OCI-LY7 (cell line): ENCODE measurements at regions not wholly inside any gene's neighbourhood (a gene's known extent, or its start where the extent isn't known, plus 50 kb on each side); places are given as distances from the start of the nearest gene placed in this dataset.

ENCODE experiments used
- BruUV-seq: library from RNA; stranded (reverse); fragments of 400-500 nt; replicated peaks from 2 replicates; lab custom pipeline; 2021; lab: Mats Ljungman, UMichigan
- CTCF ChIA-PET: fragments of 300-600 bp; sonication (Branson Sonifier 250); formaldehyde crosslinking; loops from one replicate; lab custom pipeline; 2022; ENCODE audit warnings: antibody characterized with exemption; ENCODE audit not compliant: unreplicated experiment; lab: Charles Lee
- POLR2A ChIA-PET: fragments of 300-600 bp; sonication (Branson Sonifier 250); formaldehyde crosslinking; loops from one replicate; lab custom pipeline; 2022; ENCODE audit warnings: antibody characterized with exemption; lab: Charles Lee
- DNase-seq: peaks from one replicate; pipeline ENCODE4 v3.0.0-alpha.2; 2015; ENCODE audit warnings: low spot score
- H2AFZ ChIP-seq: fragments of 200-600 bp; sonication (generic), shearing (Covaris generic); 2 replicates; pipeline ENCODE4 v1.6.1; 2014; ENCODE audit warnings: mild to moderate bottlenecking, antibody characterized with exemption, low read length, moderate library complexity
- H3K27ac ChIP-seq: fragments of 200-600 bp; sonication (generic); 2 replicates; pipeline ENCODE4 v1.5.1; 2014; ENCODE audit warnings: mixed run types, low read depth, mild to moderate bottlenecking, moderate library complexity, low read length, inconsistent platforms; ENCODE audit not compliant: poor library complexity, severe bottlenecking
- H3K36me3 ChIP-seq: fragments of 200-600 bp; sonication (generic); 2 replicates; pipeline ENCODE4 v1.6.1; 2014; ENCODE audit warnings: mild to moderate bottlenecking, antibody characterized with exemption, low read length, moderate library complexity, mixed read lengths; ENCODE audit not compliant: insufficient read depth
- H3K4me1 ChIP-seq: fragments of 200-600 bp; sonication (generic); 2 replicates; pipeline ENCODE4 v1.5.1; 2014; ENCODE audit warnings: mild to moderate bottlenecking, low read length; ENCODE audit not compliant: insufficient read depth, poor library complexity, severe bottlenecking
- H3K4me2 ChIP-seq: fragments of 200-600 bp; sonication (generic); 2 replicates; pipeline ENCODE4 v1.6.1; 2014; ENCODE audit warnings: mild to moderate bottlenecking, low read length
- H3K4me3 ChIP-seq: fragments of 200-600 bp; sonication (generic); 2 replicates; pipeline ENCODE4 v1.5.1; 2014; ENCODE audit warnings: mild to moderate bottlenecking, low read depth, low read length; ENCODE audit not compliant: poor library complexity, severe bottlenecking
- H3K79me2 ChIP-seq: fragments of 200-600 bp; sonication (generic); 2 replicates; pipeline ENCODE4 v1.6.1; 2016; ENCODE audit warnings: low read depth, mild to moderate bottlenecking, low read length, moderate library complexity, mixed read lengths; ENCODE audit not compliant: insufficient read depth
- H3K9me2 ChIP-seq: fragments of 200-600 bp; sonication (generic); 2 replicates; pipeline ENCODE4 v1.6.1; 2016; ENCODE audit warnings: mild to moderate bottlenecking, low read length, mixed read lengths; ENCODE audit not compliant: insufficient read depth
- H3K9me3 ChIP-seq: fragments of 200-600 bp; sonication (generic); 2 replicates; pipeline ENCODE4 v1.6.1; 2014; ENCODE audit warnings: mild to moderate bottlenecking, mixed run types, low read length, mixed read lengths
- H4K20me1 ChIP-seq: fragments of 200-600 bp; sonication (generic); 2 replicates; pipeline ENCODE4 v1.6.1; 2014; ENCODE audit warnings: mild to moderate bottlenecking, antibody characterized with exemption, low read length, moderate library complexity, mixed read lengths; ENCODE audit not compliant: insufficient read depth
- CTCF ChIP-seq: fragments of 200-600 bp; sonication (generic); conservative IDR thresholded peaks from 2 replicates; pipeline ENCODE4 v1.5.1; 2014; ENCODE audit warnings: mild to moderate bottlenecking, antibody characterized with exemption, low read length, moderate library complexity, mixed read lengths
- EZH2phosphoT487 ChIP-seq: fragments of 200-600 bp; sonication (generic); IDR thresholded peaks from 2 replicates; pipeline ENCODE4 v1.6.1; 2018; ENCODE audit warnings: low read depth, borderline replicate concordance, mild to moderate bottlenecking, mixed run types, antibody characterized with exemption, low read length, moderate library complexity, mixed read lengths
- intact Hi-C: fragments of 100-400 bp; cut with micrococcal nuclease; formaldehyde crosslinking; loops from one replicate; pipeline ENCODE4 v1.10.0; 2022; ENCODE audit not compliant: unreplicated experiment

- H3K9me2 ChIP-seq: no peaks in the 10 kb centered on the region
- no peak overlapping the region for H3K27ac ChIP-seq
- H3K4me1 ChIP-seq: no peaks in the 10 kb centered on the region
- BruUV-seq: no TSS peak
- no peak for DNase-seq
- ChIA-PET POLR2A (no interaction called here), CTCF (no interaction called here)
- TF ChIP-seq CTCF: no peak
- TF ChIP-seq EZH2phosphoT487: no peak
- H3K36me3 ChIP-seq: no peaks in the 10 kb centered on the region
- intact Hi-C loops: no loop called here
- H2AFZ ChIP-seq: no peak overlapping the region
- no peak overlapping the region for H3K4me3 ChIP-seq
- no peaks in the 10 kb centered on the region for H3K9me3 ChIP-seq
- H3K79me2 ChIP-seq: no peaks in the 10 kb centered on the region
- H3K4me2 ChIP-seq: no peak overlapping the region
- no peaks in the 10 kb centered on the region for H4K20me1 ChIP-seq
These were observed 730.3 kb downstream of the PTPRU start for GRCh38 chr1:29966526-29967045.

DNA sequence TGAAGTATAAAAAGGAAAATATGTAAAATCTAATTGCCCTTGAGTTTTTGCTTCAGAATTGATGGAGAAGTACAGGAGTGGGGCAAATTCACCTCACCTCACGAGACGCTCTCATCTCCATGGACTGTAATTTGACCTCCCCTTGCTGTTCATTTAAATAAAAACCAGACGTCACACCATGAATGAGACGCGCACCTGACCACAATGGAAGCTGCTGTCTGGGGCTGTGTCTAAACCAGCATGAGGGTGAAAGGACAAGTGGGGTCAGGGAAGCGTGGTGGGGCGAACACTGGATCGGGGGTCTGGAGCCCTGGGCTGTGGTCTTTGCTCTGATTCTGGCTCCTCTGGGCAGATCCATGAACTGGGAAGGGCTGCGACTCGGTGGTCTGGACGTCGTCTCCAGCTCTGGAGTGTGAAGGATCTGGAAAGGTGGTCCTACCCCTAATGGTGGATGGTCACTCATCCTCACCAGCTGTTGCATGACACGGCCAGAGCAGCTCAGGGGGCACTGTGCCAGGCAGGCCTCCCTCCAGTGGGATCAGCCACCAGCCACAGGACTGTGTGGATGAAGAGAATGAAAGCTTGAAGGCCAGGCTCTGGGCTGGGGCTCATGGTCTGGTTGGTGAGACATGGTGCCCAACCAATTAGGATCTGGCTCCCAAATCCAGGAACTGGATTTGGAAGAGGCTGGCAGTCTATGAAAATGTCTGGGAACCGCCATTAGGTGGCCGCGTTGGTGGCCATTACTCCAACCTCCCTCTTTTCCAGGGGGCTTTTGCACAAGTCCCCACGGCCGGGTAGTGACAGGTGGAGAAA is 728.6 kb downstream of the PTPRU start:
- no peak for DNase-seq

More for the DNA sequence above, 728.6 kb downstream of the PTPRU start:
- H3K9me3 ChIP-seq: no peaks in the 10 kb centered on the region
- H3K4me3 ChIP-seq: no peak overlapping the region
- H3K4me1 ChIP-seq: no peaks in the 10 kb centered on the region
- no peak overlapping the region for H3K4me2 ChIP-seq
- POLR2A ChIA-PET: no interaction called here
- no peaks in the 10 kb centered on the region for H3K9me2 ChIP-seq
- no peaks in the 10 kb centered on the region for H3K36me3 ChIP-seq
- no TSS peak for BruUV-seq
- H4K20me1 ChIP-seq: no peaks in the 10 kb centered on the region
- intact Hi-C loops: no loop called here
- TF ChIP-seq EZH2phosphoT487 (no peak), CTCF (no peak)
- H2AFZ ChIP-seq: no peak overlapping the region
- H3K27ac ChIP-seq: no peak overlapping the region
- CTCF ChIA-PET: no interaction called here
- no peaks in the 10 kb centered on the region for H3K79me2 ChIP-seq
